Loucy (cell line): ENCODE measurements at regions not wholly inside any gene's neighbourhood (a gene's known extent, or its start where the extent isn't known, plus 50 kb on each side); places are given as distances from the start of the nearest gene placed in this dataset.

Experiments
- H2AFZ ChIP-seq: fragments of 200-600 bp; sonication (generic); 2 replicates; pipeline ENCODE4 v1.6.0; 2016; ENCODE audit warnings: antibody characterized with exemption, mild to moderate bottlenecking, low read length, moderate library complexity
- H3F3A ChIP-seq: fragments of 200-600 bp; 2 replicates; pipeline ENCODE4 v1.6.0; 2016; ENCODE audit warnings: antibody characterized with exemption, low read depth, mild to moderate bottlenecking
- H3K27me3 ChIP-seq: fragments of 200-600 bp; sonication (generic); 2 replicates; pipeline ENCODE4 v1.6.1; 2014; ENCODE audit warnings: low read length, mild to moderate bottlenecking; ENCODE audit not compliant: insufficient read depth, poor library complexity, severe bottlenecking
- H3K36me3 ChIP-seq: fragments of 200-600 bp; sonication (generic); 2 replicates; pipeline ENCODE4 v1.6.1; 2016; ENCODE audit warnings: low read length; ENCODE audit not compliant: insufficient read depth
- H3K4me1 ChIP-seq: fragments of 200-600 bp; sonication (generic); 2 replicates; pipeline ENCODE4 v1.5.1; 2014; ENCODE audit warnings: low read length, mild to moderate bottlenecking; ENCODE audit not compliant: insufficient read depth, poor library complexity, severe bottlenecking
- H3K4me2 ChIP-seq: fragments of 200-600 bp; sonication (generic); 2 replicates; pipeline ENCODE4 v1.6.0; 2014; ENCODE audit warnings: antibody characterized with exemption, low read length, low read depth, mild to moderate bottlenecking; ENCODE audit not compliant: poor library complexity, severe bottlenecking
- H3K4me3 ChIP-seq: fragments of 200-600 bp; sonication (generic); 2 replicates; pipeline ENCODE4 v1.5.1; 2014; ENCODE audit warnings: low read length, mild to moderate bottlenecking, mixed read lengths; ENCODE audit not compliant: poor library complexity, severe bottlenecking
- H3K79me2 ChIP-seq: fragments of 200-600 bp; sonication (generic); 2 replicates; pipeline ENCODE4 v1.6.1; 2014; ENCODE audit warnings: low read length; ENCODE audit not compliant: insufficient read depth
- H3K9ac ChIP-seq: fragments of 200-600 bp; sonication (generic); 2 replicates; pipeline ENCODE4 v1.6.0; 2014; ENCODE audit warnings: mild to moderate bottlenecking, low read depth, low read length, moderate library complexity; ENCODE audit not compliant: poor library complexity, severe bottlenecking
- H3K9me2 ChIP-seq: fragments of 200-600 bp; sonication (generic); replicated peaks from 2 replicates; pipeline ENCODE4 v1.6.1; 2016; ENCODE audit warnings: low read depth, low read length, mixed read lengths
- H3K9me3 ChIP-seq: fragments of 200-600 bp; sonication (generic); 2 replicates; pipeline ENCODE4 v1.6.1; 2014; ENCODE audit warnings: mild to moderate bottlenecking, antibody characterized with exemption, low read length, low read depth; ENCODE audit not compliant: insufficient read depth
- H4K20me1 ChIP-seq: fragments of 200-600 bp; sonication (generic); 2 replicates; pipeline ENCODE4 v1.6.0; 2014; ENCODE audit warnings: antibody characterized with exemption, low read length, mild to moderate bottlenecking; ENCODE audit not compliant: insufficient read depth, poor library complexity, severe bottlenecking
- CTCF ChIP-seq: fragments of 200-600 bp; sonication (generic); conservative IDR thresholded peaks from 2 replicates; pipeline ENCODE4 v1.5.1; 2014; ENCODE audit warnings: mild to moderate bottlenecking, antibody characterized with exemption, low read length
- EZH2phosphoT487 ChIP-seq: fragments of 200-600 bp; IDR thresholded peaks from 2 replicates; pipeline ENCODE4 v1.6.1; 2018; ENCODE audit warnings: antibody characterized with exemption, mild to moderate bottlenecking, moderate library complexity, borderline replicate concordance

GRCh38 chr11:19453651-19454257 lies 213.0 kb upstream of the E2F8 start:
- Histone ChIP-seq H2AFZ (no peak overlapping the region), H3K9ac (no peak overlapping the region), H3K4me2 (no peak overlapping the region)

GRCh38 chr11:19451609-19452008 lies 210.9 kb upstream of the E2F8 start:
- Histone ChIP-seq H3K36me3 (no peaks in the 10 kb centered on the region), H3K9me3 (no peaks in the 10 kb centered on the region), H3K4me3 (no peak overlapping the region), H3F3A (no peaks in the 10 kb centered on the region), H3K79me2 (no peaks in the 10 kb centered on the region), H2AFZ (no peak overlapping the region), H3K4me2 (no peak overlapping the region), H3K4me1 (peaks cover 10% of the 10 kb centered on the region), H4K20me1 (no peaks in the 10 kb centered on the region), H3K9me2 (no peaks in the 10 kb centered on the region), H3K9ac (no peak overlapping the region), H3K27me3 (no peaks in the 10 kb centered on the region)
- TF ChIP-seq CTCF: no peak
- no peak for TF ChIP-seq EZH2phosphoT487

More at GRCh38 chr11:19453651-19454257, 213.0 kb upstream of the E2F8 start:
- Histone ChIP-seq H3F3A (no peaks in the 10 kb centered on the region), H3K9me2 (no peaks in the 10 kb centered on the region), H3K27me3 (no peaks in the 10 kb centered on the region), H4K20me1 (no peaks in the 10 kb centered on the region), H3K79me2 (no peaks in the 10 kb centered on the region), H3K4me1 (no peaks in the 10 kb centered on the region), H3K4me3 (no peak overlapping the region), H3K36me3 (no peaks in the 10 kb centered on the region), H3K9me3 (no peaks in the 10 kb centered on the region)
- TF ChIP-seq EZH2phosphoT487 (no peak), CTCF (no peak)

GRCh38 chr11:19450282-19450681 lies 209.5 kb upstream of the E2F8 start:
- Histone ChIP-seq H3K36me3 (no peaks in the 10 kb centered on the region), H3K4me1 (peaks cover 10% of the 10 kb centered on the region), H3K4me3 (no peak overlapping the region), H3K79me2 (no peaks in the 10 kb centered on the region), H3F3A (no peaks in the 10 kb centered on the region), H2AFZ (no peak overlapping the region), H3K9ac (no peak overlapping the region), H3K9me2 (no peaks in the 10 kb centered on the region), H3K4me2 (no peak overlapping the region), H4K20me1 (no peaks in the 10 kb centered on the region), H3K27me3 (no peaks in the 10 kb centered on the region), H3K9me3 (no peaks in the 10 kb centered on the region)
- TF ChIP-seq CTCF: no peak
- TF ChIP-seq EZH2phosphoT487: no peak
